H9 (cell line): ENCODE measurements at regions not wholly inside any gene's neighbourhood (a gene's known extent, or its start where the extent isn't known, plus 50 kb on each side); places are given as distances from the start of the nearest gene placed in this dataset.
"Not testable (repeated sequence)": the region's sequence is repeated elsewhere in the genome, so short reads cannot be mapped to it uniquely, and the experiment has no call there.

ENCODE experiments used
- DNase-seq: peaks from one replicate; pipeline ENCODE4 v3.0.0-alpha.2; 2017
- H2AFZ ChIP-seq: one replicate; pipeline ENCODE4 v1.6.1; 2013; ENCODE audit warnings: mild to moderate bottlenecking, low read length, control low read depth, moderate library complexity
- H2AK5ac ChIP-seq: 2 replicates; pipeline ENCODE4 v1.6.1; 2013; ENCODE audit warnings: low read length, control low read depth, mixed read lengths; ENCODE audit not compliant: insufficient read length
- H2BK120ac ChIP-seq: one replicate; pipeline ENCODE4 v1.6.1; 2013; ENCODE audit warnings: low read depth, mild to moderate bottlenecking, low read length, control low read depth, inconsistent platforms; ENCODE audit not compliant: poor library complexity, severe bottlenecking
- H2BK12ac ChIP-seq: 2 replicates; pipeline ENCODE4 v1.6.1; 2013; ENCODE audit warnings: low read length, control low read depth, mixed read lengths, low read depth; ENCODE audit not compliant: insufficient read length
- H2BK15ac ChIP-seq: 2 replicates; pipeline ENCODE4 v1.6.1; 2013; ENCODE audit warnings: low read depth, low read length, control low read depth
- H2BK20ac ChIP-seq: one replicate; pipeline ENCODE4 v1.6.1; 2013; ENCODE audit warnings: low read depth, mild to moderate bottlenecking, low read length, control low read depth, inconsistent platforms; ENCODE audit not compliant: poor library complexity, severe bottlenecking
- H2BK5ac ChIP-seq: 2 replicates; pipeline ENCODE4 v1.6.1; 2013; ENCODE audit warnings: low read length, control low read depth, mixed read lengths; ENCODE audit not compliant: insufficient read length
- H3K14ac ChIP-seq: 2 replicates; pipeline ENCODE4 v1.6.1; 2013; ENCODE audit warnings: low read length, control low read depth; ENCODE audit not compliant: insufficient read depth
- H3K18ac ChIP-seq: 2 replicates; pipeline ENCODE4 v1.6.1; 2013; ENCODE audit warnings: low read depth, mild to moderate bottlenecking, mixed read lengths, low read length, control low read depth; ENCODE audit not compliant: insufficient read length
- H3K23ac ChIP-seq: 2 replicates; pipeline ENCODE4 v1.6.1; 2013; ENCODE audit warnings: low read length, control low read depth, mixed read lengths, low read depth; ENCODE audit not compliant: insufficient read length
- H3K23me2 ChIP-seq: 2 replicates; pipeline ENCODE4 v1.6.1; 2013; ENCODE audit warnings: low read depth, mild to moderate bottlenecking, mixed read lengths, low read length, control low read depth; ENCODE audit not compliant: insufficient read length, poor library complexity, severe bottlenecking
- H3K27ac ChIP-seq: 2 replicates; pipeline ENCODE4 v1.5.1; 2013; ENCODE audit warnings: low read length, control low read depth, mixed read lengths, low read depth; ENCODE audit not compliant: insufficient read length
- H3K27me3 ChIP-seq: 2 replicates; pipeline ENCODE4 v1.6.1; 2013; ENCODE audit warnings: low read length, control low read depth, inconsistent platforms; ENCODE audit not compliant: insufficient read depth
- H3K4ac ChIP-seq: 2 replicates; pipeline ENCODE4 v1.6.1; 2013; ENCODE audit warnings: low read depth, mild to moderate bottlenecking, control low read depth, inconsistent platforms, low read length, moderate library complexity
- H3K4me1 ChIP-seq: 2 replicates; pipeline ENCODE4 v1.6.1; 2013; ENCODE audit warnings: low read length, control low read depth, inconsistent platforms; ENCODE audit not compliant: insufficient read depth
- H3K4me2 ChIP-seq: 2 replicates; pipeline ENCODE4 v1.6.1; 2013; ENCODE audit warnings: low read length, control low read depth, mixed read lengths; ENCODE audit not compliant: insufficient read length, insufficient read depth
- H3K56ac ChIP-seq: 2 replicates; pipeline ENCODE4 v1.6.1; 2013; ENCODE audit warnings: low read depth, mild to moderate bottlenecking, mixed read lengths, low read length, control low read depth; ENCODE audit not compliant: insufficient read length
- H3K79me1 ChIP-seq: 2 replicates; pipeline ENCODE4 v1.6.1; 2013; ENCODE audit warnings: low read depth, mild to moderate bottlenecking, moderate library complexity, low read length, control low read depth, inconsistent platforms; ENCODE audit not compliant: insufficient read depth, poor library complexity, severe bottlenecking
- H3K79me2 ChIP-seq: 2 replicates; pipeline ENCODE4 v1.6.1; 2013; ENCODE audit warnings: low read length, control low read depth, inconsistent platforms; ENCODE audit not compliant: insufficient read depth
- H3K9ac ChIP-seq: 2 replicates; pipeline ENCODE4 v1.6.1; 2013; ENCODE audit warnings: low read length, control low read depth, mixed read lengths; ENCODE audit not compliant: insufficient read length; ENCODE audit errors: extremely low read depth
- H3K9me3 ChIP-seq: one replicate; pipeline ENCODE4 v1.6.1; 2013; ENCODE audit warnings: low read depth, low read length, inconsistent platforms; ENCODE audit not compliant: control insufficient read depth
- H3T11ph ChIP-seq: one replicate; pipeline ENCODE4 v1.6.1; 2013; ENCODE audit warnings: mild to moderate bottlenecking, low read length, control low read depth, inconsistent platforms
- H4K20me1 ChIP-seq: one replicate; pipeline ENCODE4 v1.6.1; 2013; ENCODE audit not compliant: control insufficient read depth, insufficient read length, insufficient read depth
- H4K5ac ChIP-seq: 2 replicates; pipeline ENCODE4 v1.6.1; 2013; ENCODE audit warnings: low read depth, mild to moderate bottlenecking, mixed read lengths, low read length, control low read depth; ENCODE audit not compliant: insufficient read length
- H4K8ac ChIP-seq: replicated peaks from 2 replicates; pipeline ENCODE4 v1.6.1; 2013; ENCODE audit warnings: low read length, control low read depth, mixed read lengths, low read depth; ENCODE audit not compliant: insufficient read length
- H4K91ac ChIP-seq: 2 replicates; pipeline ENCODE4 v1.6.1; 2013; ENCODE audit warnings: low read depth, mild to moderate bottlenecking, moderate library complexity, mixed read lengths, low read length, control low read depth; ENCODE audit not compliant: insufficient read length
- H3K27ac Mint-ChIP-seq, 3 experiments: 2 replicates in 2 of 3; 3 replicates in 1 of 3; pipeline ENCODE4 v1.8.0; 2020 to 2021; ENCODE audit warnings: mixed read lengths in 3 of 3, mild to moderate bottlenecking in 1 of 3, moderate library complexity in 1 of 3
- H3K27me3 Mint-ChIP-seq: 2 replicates; pipeline ENCODE4 v1.8.0; 2021; ENCODE audit warnings: low read depth, mild to moderate bottlenecking, moderate library complexity, mixed read lengths
- H3K36me3 Mint-ChIP-seq, 3 experiments: 2 replicates in 2 of 3; 3 replicates in 1 of 3; pipeline ENCODE4 v1.8.0; 2020 to 2021; ENCODE audit warnings: low read depth in 3 of 3, mixed read lengths in 3 of 3; ENCODE audit not compliant: insufficient read depth in 1 of 3
- H3K4me1 Mint-ChIP-seq, 2 experiments: 2 replicates each; pipeline ENCODE4 v1.8.0; 2020; ENCODE audit warnings: mixed read lengths in 2 of 2
- H3K4me3 Mint-ChIP-seq, 2 experiments: 2 replicates in 1 of 2; 3 replicates in 1 of 2; pipeline ENCODE4 v1.8.0; 2020 to 2021; ENCODE audit warnings: mild to moderate bottlenecking in 2 of 2, mixed read lengths in 2 of 2, moderate library complexity in 1 of 2
- H3K9me3 Mint-ChIP-seq, 2 experiments: 2 replicates in 1 of 2; 3 replicates in 1 of 2; pipeline ENCODE4 v1.8.0; 2020; ENCODE audit warnings: mild to moderate bottlenecking in 2 of 2, mixed read lengths in 2 of 2, moderate library complexity in 1 of 2
- CTCF ChIP-seq: fragments of 200-600 bp; sonication (generic); conservative IDR thresholded peaks from 3 replicates; pipeline ENCODE4 v1.8.0; 2021; ENCODE audit warnings: antibody characterized with exemption, mild to moderate bottlenecking
- WGBS: extraction: QIAGEN DNeasy Blood & Tissue Kit; methylation state at CpG from one replicate; pipeline ENCODE4 v1.1.7; 2013; ENCODE audit warnings: missing lambda C conversion rate, low lambda C conversion rate, mixed read lengths; ENCODE audit not compliant: insufficient read length; ENCODE audit errors: extremely low coverage; 5-methylcytosine and 5-hydroxymethylcytosine counted together

GRCh38 chr20:30499123-30499522 is 758.3 kb upstream of the DEFB115 start:
- Histone ChIP-seq H3K23me2 (no peaks in the 10 kb centered on the region), H3K27me3 (no peaks in the 10 kb centered on the region), H2AFZ (no peak overlapping the region), H3K4me1 (no peaks in the 10 kb centered on the region), H2AK5ac (no peak overlapping the region), H3T11ph (no peak overlapping the region), H4K8ac (no peak overlapping the region), H3K79me1 (no peaks in the 10 kb centered on the region), H3K9ac (no peak overlapping the region), H2BK5ac (no peak overlapping the region), H4K5ac (no peak overlapping the region), H2BK12ac (no peak overlapping the region), H3K79me2 (no peaks in the 10 kb centered on the region), H3K4ac (no peak overlapping the region), H4K91ac (no peak overlapping the region), H2BK120ac (no peak overlapping the region), H4K20me1 (no peaks in the 10 kb centered on the region), H3K27ac (no peak overlapping the region), H3K9me3 (peaks cover 62% of the 10 kb centered on the region), H3K56ac (no peak overlapping the region), H2BK15ac (no peak overlapping the region), H3K23ac (no peak overlapping the region), H2BK20ac (no peak overlapping the region), H3K14ac (no peak overlapping the region), H3K4me2 (no peak overlapping the region), H3K18ac (no peak overlapping the region)
- TF ChIP-seq CTCF: no peak
- Mint-ChIP-seq H3K4me3 (no peak overlapping the region), H3K4me1 (no peaks in the 10 kb centered on the region), H3K36me3 (peaks cover 0 to 2% (median under 1%) of the 10 kb centered on the region in 3 experiments; a peak in 2 of 7 replicates), H3K27me3 (no peaks in the 10 kb centered on the region; the same call in 1 of the 2 replicates), H3K27ac (no peak overlapping the region), H3K9me3 (peaks cover 15 to 26% of the 10 kb centered on the region in 2 experiments)
- no peak for DNase-seq
- WGBS: no CpG with 5 or more reads among the region's 1 CpG

- WGBS: no CpG with 5 or more reads among the region's 26 CpGs
- H3K4me3 Mint-ChIP-seq: not testable (repeated sequence)
Observed at GRCh38 chr20:30499716-30500446, 757.6 kb upstream of the DEFB115 start.

More at GRCh38 chr20:30499716-30500446, 757.6 kb upstream of the DEFB115 start:
- H3K4me1 Mint-ChIP-seq, H4K20me1 ChIP-seq, H3T11ph ChIP-seq, H3K18ac ChIP-seq, H3K79me2 ChIP-seq, H3K79me1 ChIP-seq, H3K27ac Mint-ChIP-seq, H3K4ac ChIP-seq, H2BK12ac ChIP-seq, H3K27ac ChIP-seq, H3K4me1 ChIP-seq, H2BK15ac ChIP-seq, H3K14ac ChIP-seq, H3K56ac ChIP-seq, H4K91ac ChIP-seq, H3K23ac ChIP-seq, H3K27me3 Mint-ChIP-seq, H3K36me3 Mint-ChIP-seq, H3K27me3 ChIP-seq, H3K9ac ChIP-seq, H3K4me2 ChIP-seq, H2BK120ac ChIP-seq, H2AFZ ChIP-seq, H4K8ac ChIP-seq, H2BK20ac ChIP-seq, H3K23me2 ChIP-seq, H2BK5ac ChIP-seq, H2AK5ac ChIP-seq, H4K5ac ChIP-seq: not testable (repeated sequence)
- H3K9me3 Mint-ChIP-seq: peaks cover 8 to 22% of the 10 kb centered on the region in 2 experiments; a peak in 4 of 5 replicates
- DNase-seq: peak; percentile 71
- peaks cover 68% of the 10 kb centered on the region for H3K9me3 ChIP-seq
